NCI-H510A (cell line): ENCODE measurements at regions not wholly inside any gene's neighbourhood (a gene's known extent, or its start where the extent isn't known, plus 50 kb on each side); places are given as distances from the start of the nearest gene placed in this dataset.

Experiments
- DNase-seq: peaks from one replicate; lab custom pipeline; 2025; lab: John Stamatoyannopoulos, UW

DNA sequence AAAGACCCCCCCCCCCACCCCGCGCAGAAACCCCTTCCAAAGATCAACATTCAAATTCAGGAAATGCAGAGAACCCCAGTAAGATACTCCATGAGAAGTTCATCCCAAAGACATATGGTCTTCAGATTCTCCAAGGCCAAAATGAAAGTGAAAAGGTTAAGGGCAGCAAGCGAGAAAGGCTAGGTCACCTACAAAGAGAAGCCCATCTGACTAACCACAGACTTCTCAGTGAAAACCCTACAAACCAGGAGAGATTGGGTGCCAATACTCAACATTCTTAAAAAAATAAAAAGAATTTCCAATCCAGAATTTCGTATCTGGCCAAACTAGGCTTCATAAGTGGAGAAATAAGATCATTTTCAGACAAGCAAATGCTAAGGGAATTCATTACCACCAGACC lies 175.2 kb downstream of the RND3 start:
- no peak for DNase-seq

DNA sequence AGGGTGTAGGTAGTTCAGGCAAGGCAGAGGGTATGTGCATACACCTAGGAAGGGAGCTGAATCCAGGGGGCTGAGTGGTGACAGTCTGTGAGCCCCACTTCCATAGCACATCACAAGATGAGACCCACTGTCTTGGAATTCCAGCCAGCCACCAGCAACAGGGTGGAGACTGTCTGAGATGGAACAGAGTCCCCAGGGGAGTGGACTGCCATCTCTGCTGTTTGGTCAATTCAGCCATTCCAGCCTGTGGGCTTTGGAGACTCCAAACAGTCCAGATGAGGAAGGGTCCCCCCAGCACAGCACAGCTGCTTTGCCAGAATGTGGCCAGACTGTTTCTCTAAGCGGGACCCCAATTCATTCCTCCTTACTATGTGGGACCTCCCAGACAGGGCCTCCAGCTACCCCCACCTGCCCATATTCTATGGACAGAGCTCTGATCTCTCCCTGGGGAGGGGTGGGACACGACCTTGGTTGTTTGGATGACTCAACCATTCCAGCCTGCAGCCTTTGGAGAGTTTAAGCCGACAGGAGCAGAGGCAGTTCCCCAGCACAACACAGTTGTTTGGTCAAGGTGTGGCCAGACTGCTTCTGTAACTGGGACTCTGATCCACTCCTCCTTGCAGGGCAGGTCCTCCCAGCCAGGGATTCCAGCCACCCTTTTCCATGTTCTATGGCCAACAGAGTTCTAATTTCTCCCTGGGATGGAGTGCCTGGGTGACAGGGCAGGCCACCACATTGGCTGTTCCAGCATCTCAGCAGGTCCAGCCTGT lies 178.0 kb downstream of the RND3 start:
- DNase-seq = no peak

DNA sequence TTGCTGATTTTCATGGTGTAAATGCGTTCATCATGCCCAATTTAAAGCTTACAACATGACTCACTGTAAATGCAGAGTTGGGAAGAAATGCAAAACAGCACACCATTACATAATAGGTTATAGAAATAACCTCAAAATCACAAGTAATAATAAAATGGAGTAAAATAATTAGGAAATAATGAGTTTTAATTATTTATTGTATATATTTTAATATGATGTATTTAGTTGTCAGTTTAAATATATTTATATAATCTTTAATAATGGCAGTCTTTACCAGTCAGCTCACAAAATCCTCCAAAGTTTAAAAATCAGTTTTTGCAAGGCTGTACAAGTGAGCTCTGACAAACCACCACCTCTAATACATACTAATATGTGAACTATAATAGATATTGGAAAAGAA lies 180.2 kb downstream of the RND3 start:
- DNase-seq = no peak

DNA sequence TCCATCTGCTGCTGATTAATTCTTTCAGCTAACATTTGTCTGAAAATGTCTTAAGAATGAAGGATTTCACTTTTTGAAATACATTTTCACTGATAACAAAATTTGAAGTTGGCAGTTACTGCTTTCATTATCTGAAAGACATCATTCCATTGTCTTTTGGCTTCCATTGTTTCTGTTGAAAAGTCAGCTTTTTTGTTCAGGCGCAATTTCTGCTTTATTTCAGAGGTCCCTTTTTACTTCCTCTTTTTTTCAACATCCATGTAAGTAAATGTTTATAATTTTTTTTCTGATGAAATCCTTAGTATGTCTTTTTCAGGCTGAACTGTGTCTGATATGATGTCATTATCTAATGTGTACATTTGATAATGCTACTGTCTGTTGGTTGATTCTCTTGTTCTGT lies 184.2 kb downstream of the RND3 start:
- DNase-seq = no peak

DNA sequence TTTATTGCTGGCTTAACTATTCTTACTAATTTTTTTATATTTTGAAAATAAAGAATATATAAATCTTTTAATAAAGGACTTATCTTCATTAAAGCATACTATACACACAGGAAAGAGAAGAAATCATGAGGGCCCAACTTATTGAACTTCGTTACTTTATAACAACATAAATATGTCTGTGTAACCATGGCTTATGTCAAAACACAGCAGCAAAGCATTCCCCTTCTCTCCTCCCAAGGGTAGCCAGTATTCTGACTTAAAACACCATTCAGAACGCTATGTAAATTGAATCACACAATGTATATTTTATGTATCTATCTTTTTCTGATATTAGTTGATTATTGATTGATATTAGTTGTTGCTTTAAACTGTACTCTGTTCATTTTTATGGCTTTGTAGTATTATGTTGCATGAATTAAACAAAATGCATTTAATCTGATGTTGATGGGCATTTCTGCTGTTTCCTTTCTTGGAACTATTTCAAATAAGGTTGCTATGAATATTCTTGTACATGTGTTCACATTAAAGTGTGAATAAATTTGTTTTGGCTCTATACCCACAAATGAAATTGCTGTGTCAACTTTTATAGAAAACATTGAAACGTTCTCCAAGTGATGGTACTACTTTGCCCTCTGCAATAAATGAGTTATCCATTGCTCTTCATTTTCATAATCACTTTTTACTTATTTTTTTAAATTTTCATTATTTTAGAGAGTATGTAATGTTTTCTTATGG lies 188.7 kb downstream of the RND3 start:
- DNase-seq = no peak

DNA sequence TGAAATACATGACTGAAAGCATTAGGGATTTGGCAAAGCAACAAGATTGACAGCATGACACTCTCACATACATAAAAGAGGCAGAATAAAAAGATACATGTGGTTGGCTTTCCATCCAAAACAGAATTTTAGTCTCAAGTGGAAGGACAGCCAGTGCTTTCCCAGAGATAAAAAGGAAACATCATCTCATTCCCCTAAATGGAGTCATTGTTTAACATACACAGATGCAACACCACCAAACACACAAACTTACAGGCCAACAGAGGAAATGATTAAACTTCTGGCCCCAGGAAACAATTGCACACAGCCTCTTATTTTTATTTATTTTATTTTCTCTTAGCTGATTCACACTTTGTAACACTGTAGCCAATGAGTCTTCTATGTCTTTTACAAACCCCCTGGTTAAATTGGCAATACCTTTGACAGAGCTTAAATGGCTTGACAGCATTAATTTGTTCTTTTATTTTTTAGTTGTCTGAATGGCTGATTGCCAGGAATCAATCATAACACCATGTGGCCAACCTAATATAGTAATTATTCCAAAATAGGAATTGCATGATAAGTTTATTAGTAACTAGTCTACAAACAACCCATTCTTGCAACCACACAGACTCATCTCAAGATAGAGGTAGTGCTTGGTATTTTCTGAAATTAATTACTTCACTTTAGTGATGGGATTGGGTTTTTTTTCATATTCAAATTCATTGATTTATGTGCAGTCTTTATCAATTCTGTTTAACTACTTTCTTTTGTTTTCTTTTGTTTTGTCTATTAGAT lies 190.5 kb downstream of the RND3 start:
- DNase-seq = no peak

DNA sequence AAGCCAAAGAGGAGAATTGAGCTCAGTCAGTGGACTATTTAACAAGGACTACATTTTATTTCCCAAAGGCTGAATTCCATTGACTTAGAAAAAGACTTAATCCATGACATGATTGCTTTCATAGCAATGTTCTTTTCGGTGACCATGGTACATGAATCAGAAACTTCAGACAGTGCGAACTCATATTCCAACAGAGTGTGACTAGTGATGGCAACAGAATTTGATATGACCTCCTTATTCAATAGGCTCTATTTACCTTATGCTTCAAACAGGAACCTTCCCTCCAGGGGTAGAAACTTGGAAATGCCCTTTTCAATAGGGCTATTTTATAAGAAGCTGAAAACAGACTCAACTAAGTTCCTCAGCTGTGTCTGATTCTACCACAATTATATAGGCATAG lies 191.9 kb downstream of the RND3 start:
- no peak for DNase-seq

DNA sequence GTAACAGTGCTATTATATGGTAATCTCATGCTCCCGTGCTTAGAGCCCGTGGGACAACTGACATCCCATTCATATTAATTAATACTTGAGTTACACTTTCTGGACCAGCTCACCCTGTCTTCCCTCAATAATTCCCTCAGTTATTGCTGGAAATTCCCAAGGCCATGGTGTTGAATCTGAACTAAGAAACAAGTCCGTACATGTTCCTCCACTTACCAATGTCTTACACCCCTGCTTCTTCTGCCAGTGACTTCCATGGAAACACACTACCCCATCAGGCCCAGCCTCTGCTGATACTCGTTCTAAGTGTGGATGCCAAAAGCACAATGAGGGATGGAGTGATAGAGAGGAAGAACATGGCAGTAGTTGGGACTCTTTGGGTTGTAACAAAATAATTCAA lies 193.7 kb downstream of the RND3 start:
- DNase-seq = no peak

DNA sequence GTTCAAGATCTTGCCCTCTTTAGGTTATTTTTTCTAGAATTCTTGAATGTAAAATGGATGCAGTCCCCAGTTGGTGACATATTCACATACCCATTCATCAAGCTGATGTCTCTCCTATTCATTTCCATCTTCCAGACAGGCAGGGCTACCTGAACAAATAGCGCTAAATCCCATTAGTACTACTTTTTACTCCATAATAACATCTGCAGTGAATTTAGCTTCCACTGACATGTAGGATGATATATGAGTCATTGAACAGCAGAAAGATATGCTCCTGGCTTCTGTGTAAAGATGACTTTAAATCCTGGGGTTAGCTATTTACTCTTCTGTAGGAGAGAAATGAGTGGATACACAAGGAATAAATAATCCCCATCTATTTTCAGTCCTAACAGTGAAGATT lies 194.7 kb downstream of the RND3 start:
- DNase-seq = no peak

DNA sequence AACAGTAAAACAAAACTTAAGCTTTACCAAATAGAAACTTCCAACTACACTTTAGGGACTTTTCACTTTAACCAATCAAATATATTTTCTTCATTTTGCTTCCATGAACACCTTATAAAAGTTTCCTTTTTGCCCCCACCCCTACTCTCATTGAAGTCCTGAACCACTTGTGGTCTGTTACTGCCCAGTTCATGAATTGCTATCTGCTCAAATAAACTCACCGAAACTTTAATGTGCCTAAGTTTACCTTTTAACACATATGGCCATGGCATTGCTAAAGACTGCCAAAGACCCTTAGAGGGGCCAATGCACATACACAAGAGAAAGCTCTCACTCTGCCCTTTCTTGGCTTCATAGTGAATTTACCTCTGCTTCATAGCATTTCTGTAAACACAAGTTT lies 195.3 kb downstream of the RND3 start:
- DNase-seq = no peak

DNA sequence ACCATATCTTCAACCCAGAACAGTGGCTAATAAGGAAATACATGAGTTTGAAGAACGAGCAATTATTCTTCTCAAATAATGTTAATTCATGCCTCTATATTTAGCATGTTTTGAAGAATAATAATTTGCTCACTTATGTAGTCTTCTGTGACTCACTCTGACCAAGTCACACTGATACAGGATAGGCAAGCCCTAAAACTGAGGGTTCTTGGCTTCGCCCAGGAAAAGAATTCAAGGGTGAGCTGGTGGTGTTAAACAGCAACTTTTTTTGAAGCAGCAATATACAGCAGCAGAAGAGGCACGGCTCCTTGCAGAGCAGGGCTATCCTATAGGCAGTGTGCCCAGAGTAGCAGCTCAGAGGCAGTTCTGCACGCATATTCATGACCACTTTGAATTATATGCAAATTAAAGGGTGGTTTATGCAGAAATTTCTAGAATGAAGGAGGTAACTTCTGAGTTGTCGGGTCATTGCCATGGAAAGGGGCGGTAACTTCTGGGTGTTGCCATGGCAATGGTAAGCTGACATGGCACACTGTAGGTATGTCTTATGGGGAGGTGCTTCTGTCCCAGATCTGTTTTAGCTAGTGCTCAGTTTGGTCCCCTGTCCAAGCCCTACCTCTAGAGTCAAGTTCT lies 200.6 kb downstream of the RND3 start:
- no peak for DNase-seq

DNA sequence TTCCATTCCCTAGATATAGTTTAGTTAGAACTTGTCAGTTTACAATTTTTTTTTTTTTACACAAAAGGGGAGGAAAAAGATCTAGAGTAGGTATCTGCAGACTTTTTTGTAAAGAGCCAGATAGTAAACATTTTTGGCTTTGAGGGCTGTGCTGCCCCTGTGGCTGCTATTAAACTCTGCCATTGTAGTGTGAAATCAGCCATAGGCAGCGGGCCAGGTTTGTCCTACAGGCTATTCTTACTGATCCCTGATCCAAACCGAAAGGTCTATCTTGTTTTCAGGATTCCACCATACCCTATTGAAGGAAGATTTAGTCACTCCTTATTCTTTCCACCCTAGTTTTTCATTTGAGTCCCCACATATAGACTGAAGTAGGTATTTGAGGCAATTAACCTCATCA lies 203.4 kb downstream of the RND3 start:
- DNase-seq = no peak

DNA sequence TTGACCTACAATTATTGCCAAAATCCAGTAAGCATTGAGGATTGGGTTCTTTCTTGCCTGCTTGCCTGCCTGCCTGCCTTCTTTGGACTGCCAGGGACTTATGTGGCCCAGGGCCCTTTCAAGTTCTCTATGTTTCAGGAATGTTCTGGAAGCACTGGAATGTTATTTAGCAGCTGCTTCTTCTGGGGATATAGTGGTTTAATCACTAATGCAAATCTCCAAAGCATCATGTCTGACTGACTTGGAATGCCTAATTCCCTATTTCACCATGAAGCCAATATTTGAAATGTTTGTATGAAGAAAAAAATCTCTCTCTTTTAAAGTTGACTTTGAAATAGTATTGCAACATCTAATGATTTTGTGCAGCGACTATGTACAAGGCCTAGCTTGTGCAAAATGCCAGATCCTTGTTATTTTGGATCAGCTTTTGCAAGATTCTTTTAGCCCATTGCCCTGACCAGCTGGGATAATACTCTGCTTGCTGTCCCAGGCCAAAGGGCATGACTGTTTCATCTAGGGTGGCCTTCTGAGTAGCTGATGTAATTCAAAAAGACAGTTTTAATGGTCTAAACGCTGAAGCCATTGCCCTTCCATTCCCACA lies 204.6 kb downstream of the RND3 start:
- no peak for DNase-seq

DNA sequence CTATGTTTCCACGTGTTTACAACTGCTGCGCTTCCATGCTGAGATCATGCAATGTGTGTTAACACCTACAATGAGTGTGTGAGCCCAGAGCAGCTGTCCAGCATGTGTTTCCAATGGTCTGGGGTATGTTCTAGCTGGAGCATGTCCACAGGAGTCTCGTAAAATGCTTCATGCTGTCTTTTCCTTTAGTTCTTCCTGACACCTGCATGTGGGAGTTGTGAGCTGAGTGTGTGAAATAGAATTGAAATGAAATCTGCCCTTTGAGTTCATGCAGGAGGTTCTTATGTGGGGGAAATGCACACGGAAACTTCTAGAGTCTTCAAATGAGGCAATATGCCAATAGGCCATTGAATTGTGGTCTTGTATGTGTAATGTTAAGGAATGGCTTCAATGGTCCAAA lies 205.1 kb downstream of the RND3 start:
- no peak for DNase-seq

DNA sequence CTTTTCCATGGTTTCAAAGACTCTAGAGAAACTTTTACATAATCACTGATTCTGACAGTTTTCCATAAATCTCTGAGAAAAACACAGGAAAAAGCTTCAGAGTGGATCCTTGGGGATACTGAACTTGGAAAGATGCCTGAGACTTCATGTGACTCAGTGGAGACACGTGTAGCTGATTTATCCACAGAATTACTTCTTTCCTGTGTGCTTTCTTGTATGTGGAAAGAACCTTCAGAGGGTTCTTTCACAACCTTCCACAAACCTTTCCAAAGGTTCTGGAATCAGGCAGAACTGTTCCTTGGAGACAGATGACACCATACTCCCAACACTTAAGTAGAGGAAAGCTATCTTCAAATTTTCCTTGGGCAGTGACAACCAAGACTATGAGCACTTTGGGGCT lies 207.2 kb downstream of the RND3 start:
- no peak for DNase-seq

DNA sequence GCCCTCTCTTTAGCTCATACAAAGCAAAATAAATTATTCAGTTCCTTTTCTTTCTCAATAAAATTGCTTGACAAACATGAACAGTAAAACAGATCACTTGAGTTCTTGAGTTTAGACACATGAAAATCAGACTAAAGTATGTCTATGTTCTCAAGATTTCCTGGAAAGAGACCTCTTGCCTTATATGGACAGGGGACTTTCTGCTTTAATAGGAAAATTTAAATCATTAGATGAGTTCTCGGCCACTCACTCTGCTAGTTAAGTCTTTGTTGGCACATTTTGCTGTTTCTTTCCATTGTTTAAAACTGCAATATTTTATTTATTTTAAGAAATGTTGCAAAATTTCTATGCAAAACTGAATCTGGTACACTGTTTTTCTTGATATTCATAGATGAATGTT lies 207.8 kb downstream of the RND3 start:
- no peak for DNase-seq

DNA sequence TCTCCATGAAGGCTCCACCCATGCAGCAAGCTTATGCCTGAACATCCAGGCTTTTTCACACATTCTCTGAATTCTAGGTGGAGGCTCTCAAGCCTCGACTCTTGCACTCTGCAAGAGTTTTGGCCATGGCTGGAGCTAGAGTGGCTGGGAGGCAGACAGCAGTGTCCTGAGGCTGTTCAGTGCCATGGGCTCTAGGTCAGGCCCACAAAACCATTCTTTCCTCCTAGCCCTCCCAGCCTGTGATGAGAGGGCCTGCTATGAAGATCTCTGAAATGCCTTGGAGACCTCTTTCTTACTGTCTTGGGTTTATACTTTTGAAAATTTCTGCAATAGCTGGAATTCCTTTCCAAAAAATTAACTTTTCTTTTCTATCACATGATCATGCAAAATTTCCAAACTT lies 210.7 kb downstream of the RND3 start:
- no peak for DNase-seq

DNA sequence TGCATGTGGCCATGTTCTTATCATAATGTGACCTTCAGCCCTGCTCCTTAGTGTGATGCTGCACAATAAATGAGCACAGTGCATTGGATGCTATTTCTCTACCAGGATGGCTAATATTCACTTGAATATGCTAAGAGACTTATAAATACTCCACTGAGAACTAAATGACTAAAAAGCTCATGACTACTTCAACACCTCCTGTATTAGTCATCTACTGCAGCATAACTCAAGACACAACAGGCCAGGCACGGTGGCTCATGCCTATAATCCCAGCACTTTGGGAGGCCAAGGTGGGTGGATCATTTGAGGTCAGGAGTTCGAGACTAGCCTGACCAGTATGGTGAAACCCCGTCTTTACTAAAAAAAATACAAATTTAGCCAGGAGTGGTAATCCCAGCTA lies 213.4 kb downstream of the RND3 start:
- DNase-seq = no peak

DNA sequence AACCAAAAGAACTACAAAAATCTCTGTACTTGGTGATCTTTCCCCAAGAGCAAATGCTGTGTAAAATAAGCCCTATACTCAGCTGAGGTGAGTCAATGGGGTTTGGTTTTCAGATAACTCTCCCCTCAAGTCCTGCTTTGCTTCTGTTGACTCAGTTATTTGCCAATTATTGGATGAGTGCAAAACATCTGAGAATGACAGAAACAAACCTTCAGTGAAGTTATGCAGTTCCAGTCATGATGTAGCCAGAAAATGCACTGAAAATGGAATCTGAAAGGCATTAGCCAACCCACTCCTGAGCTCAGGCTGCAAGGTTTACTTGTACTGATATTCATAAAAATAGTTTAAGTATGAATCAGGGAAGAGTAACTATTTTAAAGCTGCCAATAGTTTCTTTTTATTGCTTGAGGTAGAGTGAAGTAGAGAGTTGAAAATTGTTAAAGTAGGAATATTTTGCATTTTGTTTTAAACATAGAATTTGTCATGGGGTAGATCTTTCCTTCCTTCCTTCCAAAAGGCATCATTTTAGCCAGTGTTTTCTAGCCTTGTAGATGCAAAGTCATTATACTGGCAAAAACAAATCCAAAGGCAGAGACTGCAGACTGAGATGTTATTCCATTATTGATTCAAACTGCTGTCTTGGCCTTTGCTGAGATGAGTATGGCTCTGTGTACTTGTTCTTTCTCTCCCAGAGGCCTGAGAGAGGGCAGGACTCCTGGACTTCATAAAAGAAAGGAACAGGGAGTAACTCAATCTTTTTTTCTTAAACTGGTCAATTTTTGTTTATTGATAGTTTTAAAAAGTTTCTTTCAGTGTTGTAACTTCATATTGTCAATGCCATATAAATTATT lies 215.3 kb downstream of the RND3 start:
- DNase-seq = no peak

DNA sequence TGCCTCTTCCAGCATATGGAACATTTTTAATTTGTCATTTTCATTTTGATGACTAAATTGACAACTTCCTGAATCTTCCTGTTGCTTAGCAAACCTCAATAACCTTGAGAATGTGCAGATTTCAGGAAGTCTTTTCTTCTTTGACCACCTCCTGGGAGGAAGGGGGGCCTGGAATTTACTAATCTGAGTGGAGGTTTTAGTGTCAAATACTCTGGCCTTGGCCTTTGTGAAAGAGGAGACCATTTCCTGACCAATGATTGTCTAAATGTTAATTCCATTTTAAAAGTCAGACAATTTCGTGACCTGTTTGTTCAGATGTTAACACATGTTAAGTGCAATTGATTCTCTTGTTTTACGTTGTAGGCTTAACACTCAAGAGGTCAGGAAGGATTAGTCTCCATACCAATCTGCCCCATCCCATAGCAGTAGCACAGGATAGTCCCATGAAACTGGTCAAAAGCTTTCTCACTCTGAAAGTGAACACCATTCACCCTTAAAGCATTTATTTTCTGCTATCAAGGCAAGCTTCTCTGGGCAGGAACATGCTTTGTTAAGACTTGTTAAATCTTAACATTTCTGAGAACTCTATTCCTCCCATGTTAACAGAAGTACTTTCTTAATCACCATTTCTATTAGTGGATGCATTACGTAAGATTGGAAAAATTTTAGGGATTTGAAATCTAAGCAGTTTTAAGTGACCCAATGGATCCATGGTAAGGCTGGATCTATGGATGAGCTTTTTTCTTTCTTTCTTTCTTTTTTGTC lies 219.6 kb downstream of the RND3 start:
- DNase-seq = no peak
